ENCODE measurements at regions not wholly inside any gene's neighbourhood (a gene's known extent, or its start where the extent isn't known, plus 50 kb on each side); places are given as distances from the start of the nearest gene placed in this dataset.

DNA sequence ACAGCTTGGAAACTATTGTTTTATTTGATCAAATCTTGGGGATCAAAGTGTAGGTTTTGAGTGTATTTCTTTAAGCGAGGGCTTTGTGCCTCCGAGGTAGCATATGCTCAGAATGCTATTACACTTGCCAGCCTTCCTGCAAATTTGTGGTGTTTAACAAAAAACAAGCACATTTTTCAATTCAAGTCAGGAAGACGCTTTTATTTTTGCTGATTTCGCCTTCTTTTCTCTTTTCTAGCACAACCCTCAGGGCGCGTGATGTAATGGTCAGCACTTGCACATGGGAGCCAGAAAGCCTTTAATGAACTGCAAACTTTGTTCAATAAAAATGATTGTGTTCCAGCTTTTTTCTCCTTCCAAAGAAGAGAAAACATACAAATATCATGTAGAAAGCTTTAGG is 466.5 kb downstream of the PRKD1 start:
- H3K36me3 ChIP-seq (ENCODE audit: insufficient read depth, low read length) = no peaks in the 10 kb centered on the region
- H2AFZ ChIP-seq (ENCODE audit: low read length) = peak overlapping the region; percentile 25
- no peak for DNase-seq (ENCODE audit: insufficient read length, low spot score, missing footprints)
- H3K27ac ChIP-seq (ENCODE audit: low read depth, low read length) = no peak overlapping the region
- no peaks in the 10 kb centered on the region for H3K4me1 ChIP-seq (ENCODE audit: insufficient read depth, low read length)
- H3K27me3 ChIP-seq (ENCODE audit: insufficient read depth, low read length) = no peaks in the 10 kb centered on the region
- no peak overlapping the region for H3K4me2 ChIP-seq (ENCODE audit: insufficient read depth, low read length)
- no peaks in the 10 kb centered on the region for H3K79me2 ChIP-seq (ENCODE audit: insufficient read depth, low read length)
- TF ChIP-seq CTCF (IDR thresholded peaks at IDR 0.05; ENCODE audit: extremely low read depth, low read depth, low read length) = no peak
- no peak overlapping the region for H3K4me3 ChIP-seq (ENCODE audit: insufficient read depth, low read length)
- H4K20me1 ChIP-seq (ENCODE audit: insufficient read depth, low read length) = no peaks in the 10 kb centered on the region
- H3K9me3 ChIP-seq (ENCODE audit: low read depth, low read length) = no peaks in the 10 kb centered on the region

DNA sequence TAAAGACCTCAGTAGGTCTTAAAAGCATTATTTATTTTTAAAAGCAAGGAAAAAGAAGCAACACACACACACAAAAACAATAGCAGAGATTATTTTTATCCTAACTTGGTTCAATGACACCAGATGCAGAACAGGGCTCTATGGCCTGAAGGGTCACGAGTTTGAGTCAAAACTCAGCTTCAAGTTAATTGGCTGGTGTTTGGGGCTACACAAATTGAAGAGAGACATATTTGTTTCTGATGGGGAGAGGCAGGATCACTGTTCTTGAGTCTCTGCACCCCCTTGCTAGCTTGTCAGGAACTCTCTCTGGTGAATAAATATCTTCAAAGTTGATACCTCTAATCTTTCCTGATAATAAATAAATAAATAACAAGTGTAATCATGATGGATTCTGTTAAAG is 466.1 kb downstream of the PRKD1 start:
- Histone ChIP-seq H3K79me2 (ENCODE audit: insufficient read depth, low read length) (no peaks in the 10 kb centered on the region), H3K36me3 (ENCODE audit: insufficient read depth, low read length) (no peaks in the 10 kb centered on the region), H3K4me3 (ENCODE audit: insufficient read depth, low read length) (no peak overlapping the region), H4K20me1 (ENCODE audit: insufficient read depth, low read length) (no peaks in the 10 kb centered on the region), H2AFZ (ENCODE audit: low read length) (peak overlapping the region; percentile 25), H3K9me3 (ENCODE audit: low read depth, low read length) (no peaks in the 10 kb centered on the region), H3K27me3 (ENCODE audit: insufficient read depth, low read length) (no peaks in the 10 kb centered on the region), H3K4me1 (ENCODE audit: insufficient read depth, low read length) (no peaks in the 10 kb centered on the region), H3K4me2 (ENCODE audit: insufficient read depth, low read length) (no peak overlapping the region), H3K27ac (ENCODE audit: low read depth, low read length) (no peak overlapping the region)
- no peak for TF ChIP-seq CTCF (IDR thresholded peaks at IDR 0.05; ENCODE audit: extremely low read depth, low read depth, low read length)
- no peak for DNase-seq (ENCODE audit: insufficient read length, low spot score, missing footprints)

DNA sequence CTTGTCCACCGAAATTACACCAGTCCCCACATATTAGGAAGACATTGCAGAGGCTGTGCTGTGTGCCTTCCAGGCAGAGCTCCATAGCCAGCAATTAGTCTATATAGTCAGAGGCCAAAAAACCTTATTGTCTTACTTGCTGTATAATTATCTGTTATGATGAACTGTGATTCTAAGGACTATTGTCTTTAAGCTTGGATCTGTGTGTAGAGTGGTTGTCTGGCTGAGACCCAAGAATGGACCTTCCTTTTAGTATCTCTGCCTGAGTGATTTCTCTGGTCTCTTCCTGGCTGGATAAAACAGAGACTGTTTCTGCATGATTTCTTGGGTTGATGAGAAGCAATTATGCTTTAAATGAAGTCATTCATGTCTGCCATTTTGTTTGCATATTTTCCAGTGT is 465.3 kb downstream of the PRKD1 start:
- Histone ChIP-seq H3K27ac (ENCODE audit: low read depth, low read length) (no peak overlapping the region), H3K4me3 (ENCODE audit: insufficient read depth, low read length) (no peak overlapping the region), H3K27me3 (ENCODE audit: insufficient read depth, low read length) (no peaks in the 10 kb centered on the region), H4K20me1 (ENCODE audit: insufficient read depth, low read length) (no peaks in the 10 kb centered on the region), H3K36me3 (ENCODE audit: insufficient read depth, low read length) (no peaks in the 10 kb centered on the region), H2AFZ (ENCODE audit: low read length) (no peak overlapping the region), H3K4me2 (ENCODE audit: insufficient read depth, low read length) (no peak overlapping the region), H3K4me1 (ENCODE audit: insufficient read depth, low read length) (no peaks in the 10 kb centered on the region), H3K79me2 (ENCODE audit: insufficient read depth, low read length) (no peaks in the 10 kb centered on the region), H3K9me3 (ENCODE audit: low read depth, low read length) (no peaks in the 10 kb centered on the region)
- no peak for TF ChIP-seq CTCF (IDR thresholded peaks at IDR 0.05; ENCODE audit: extremely low read depth, low read depth, low read length)
- DNase-seq (ENCODE audit: insufficient read length, low spot score, missing footprints) = peak; percentile 35

DNA sequence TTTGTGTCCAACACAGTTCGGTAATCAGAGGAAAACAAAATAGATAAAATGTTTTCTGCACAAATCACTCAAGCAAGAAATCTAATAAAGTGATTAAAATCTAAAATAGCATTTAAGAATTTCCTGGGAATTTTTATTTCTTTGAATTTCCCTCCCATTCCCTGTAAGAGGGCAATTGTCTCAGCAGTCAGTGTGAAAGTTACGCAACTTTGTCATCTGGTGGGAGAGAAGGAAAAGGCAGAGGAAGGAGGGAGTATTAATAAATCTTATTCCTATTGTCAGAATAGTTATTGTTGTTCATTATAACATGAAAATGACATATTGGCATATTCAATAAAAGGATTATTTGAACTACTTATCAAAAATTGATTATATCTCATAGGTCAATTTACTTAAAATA is 464.9 kb downstream of the PRKD1 start:
- Histone ChIP-seq H3K79me2 (ENCODE audit: insufficient read depth, low read length) (no peaks in the 10 kb centered on the region), H3K27me3 (ENCODE audit: insufficient read depth, low read length) (no peaks in the 10 kb centered on the region), H2AFZ (ENCODE audit: low read length) (no peak overlapping the region), H3K4me3 (ENCODE audit: insufficient read depth, low read length) (no peak overlapping the region), H3K4me2 (ENCODE audit: insufficient read depth, low read length) (no peak overlapping the region), H4K20me1 (ENCODE audit: insufficient read depth, low read length) (no peaks in the 10 kb centered on the region), H3K4me1 (ENCODE audit: insufficient read depth, low read length) (no peaks in the 10 kb centered on the region), H3K27ac (ENCODE audit: low read depth, low read length) (no peak overlapping the region), H3K36me3 (ENCODE audit: insufficient read depth, low read length) (no peaks in the 10 kb centered on the region), H3K9me3 (ENCODE audit: low read depth, low read length) (no peaks in the 10 kb centered on the region)
- no peak for TF ChIP-seq CTCF (IDR thresholded peaks at IDR 0.05; ENCODE audit: extremely low read depth, low read depth, low read length)
- DNase-seq (ENCODE audit: insufficient read length, low spot score, missing footprints) = no peak
